Endothelial cell of umbilical vein (primary cell): ENCODE measurements at regions not wholly inside any gene's neighbourhood (a gene's known extent, or its start where the extent isn't known, plus 50 kb on each side); places are given as distances from the start of the nearest gene placed in this dataset.
A peak's percentile ranks its signal among the peaks of the same experiment; 100 is the strongest.

Source experiments
- BruUV-seq: library from RNA; stranded (reverse); fragments of 400-500 nt; replicated peaks from 2 replicates; lab custom pipeline; 2021; lab: Mats Ljungman, UMichigan
- CTCF ChIA-PET: fragments of 300-600, 350-600 bp; sonication (Branson Sonifier 250); formaldehyde crosslinking; loops from one replicate; lab custom pipeline; 2021; ENCODE audit warnings: antibody characterized with exemption, inconsistent platforms; lab: Charles Lee
- POLR2A ChIA-PET: fragments of 300-600, 350-600 bp; sonication (Branson Sonifier 250); formaldehyde crosslinking; loops from one replicate; lab custom pipeline; 2021; ENCODE audit warnings: antibody characterized with exemption, inconsistent platforms; lab: Charles Lee
- DNase-seq: peaks from one replicate; pipeline ENCODE4 v3.0.0-alpha.2; 2011; ENCODE audit warnings: low read depth, low spot score
- FAIRE-seq: peaks from 2 replicates; lab custom pipeline; 2011; peaks lifted over from hg19 to GRCh38; lab: Jason Lieb, UNC
- H2AFZ ChIP-seq: 2 replicates; pipeline ENCODE4 v1.6.0; 2012; ENCODE audit warnings: low read depth, low read length, control low read depth, inconsistent platforms
- H3K27ac ChIP-seq: 2 replicates; pipeline ENCODE4 v1.5.1; 2011; ENCODE audit warnings: low read depth, mild to moderate bottlenecking, control low read depth, low read length, moderate library complexity; ENCODE audit not compliant: insufficient read depth
- H3K27me3 ChIP-seq, 2 experiments: 2 replicates each; pipeline versions ENCODE4 v1.6.0 to v1.6.1; 2011; ENCODE audit warnings: low read length in 2 of 2, mixed read lengths in 1 of 2; ENCODE audit not compliant: control insufficient read depth in 2 of 2, insufficient read depth in 2 of 2
- H3K36me3 ChIP-seq, 2 experiments: 2 replicates in 1 of 2; 3 replicates in 1 of 2; pipeline ENCODE4 v1.5.1; 2011; ENCODE audit warnings: low read length in 2 of 2, mild to moderate bottlenecking in 1 of 2, moderate library complexity in 1 of 2; ENCODE audit not compliant: control insufficient read depth in 2 of 2, insufficient read depth in 2 of 2; ENCODE audit errors: extremely low read depth in 1 of 2
- H3K4me1 ChIP-seq: 3 replicates; pipeline ENCODE4 v1.5.1; 2011; ENCODE audit warnings: mild to moderate bottlenecking, low read length; ENCODE audit not compliant: control insufficient read depth, insufficient read depth; ENCODE audit errors: extremely low read depth
- H3K4me2 ChIP-seq: 2 replicates; pipeline ENCODE4 v1.6.1; 2011; ENCODE audit warnings: low read length, control low read depth, mixed read lengths; ENCODE audit not compliant: insufficient read depth
- H3K4me3 ChIP-seq, 3 experiments: fragments of 200-600 bp in 1 of 3; sonication (generic), shearing (Covaris generic) in 1 of 3; replicated peaks in 1 of 3; 2 replicates each; pipeline ENCODE4 v1.5.1; 2011 to 2016; ENCODE audit warnings: control low read depth in 3 of 3, low read length in 3 of 3, mild to moderate bottlenecking in 2 of 3, inconsistent platforms in 1 of 3, low read depth in 1 of 3, moderate library complexity in 1 of 3; ENCODE audit not compliant: insufficient read depth in 1 of 3
- H3K79me2 ChIP-seq: 2 replicates; pipeline ENCODE4 v1.6.0; 2012; ENCODE audit warnings: low read length, inconsistent platforms; ENCODE audit not compliant: control insufficient read depth, insufficient read depth
- H3K9ac ChIP-seq: replicated peaks from 2 replicates; pipeline ENCODE3; 2011; ENCODE audit warnings: low read length, control low read depth; ENCODE audit not compliant: insufficient read depth; ENCODE audit errors: extremely low read depth
- H3K9me1 ChIP-seq: replicated peaks from 3 replicates; pipeline ENCODE4 v1.6.0; 2011; ENCODE audit warnings: mild to moderate bottlenecking, low read length; ENCODE audit not compliant: control insufficient read depth, insufficient read depth; ENCODE audit errors: extremely low read depth
- H3K9me3 ChIP-seq: replicated peaks from 2 replicates; pipeline ENCODE4 v1.5.1; 2012; ENCODE audit warnings: low read length, inconsistent platforms; ENCODE audit not compliant: control insufficient read depth, insufficient read depth
- H4K20me1 ChIP-seq: replicated peaks from 2 replicates; pipeline ENCODE3; 2011; ENCODE audit warnings: mild to moderate bottlenecking, low read length; ENCODE audit not compliant: control insufficient read depth, insufficient read depth; ENCODE audit errors: extremely low read depth
- EZH2 ChIP-seq: IDR thresholded peaks from 2 replicates; pipeline ENCODE4 v1.6.1; 2012; ENCODE audit warnings: borderline replicate concordance, low read depth, mild to moderate bottlenecking, moderate library complexity, low read length, inconsistent platforms; ENCODE audit not compliant: severe bottlenecking
- FOS ChIP-seq: IDR thresholded peaks from 2 replicates; pipeline ENCODE4 v1.6.1; 2011; ENCODE audit warnings: mild to moderate bottlenecking, low read length, moderate library complexity, borderline replicate concordance; ENCODE audit not compliant: insufficient read depth
- GATA2 ChIP-seq: IDR thresholded peaks from 2 replicates; pipeline ENCODE4 v1.7.0; 2011; ENCODE audit warnings: low read depth, mild to moderate bottlenecking, moderate library complexity, mixed read lengths, low read length; ENCODE audit not compliant: insufficient read length, insufficient read depth
- JUN ChIP-seq: IDR thresholded peaks from 2 replicates; pipeline ENCODE4 v1.6.1; 2011; ENCODE audit warnings: borderline replicate concordance, low read depth; ENCODE audit not compliant: insufficient read length, insufficient read depth
- MYC ChIP-seq: IDR thresholded peaks from one replicate; pipeline ENCODE4 v1.6.1; 2011; ENCODE audit warnings: mild to moderate bottlenecking, low read depth, low read length
- POLR2AphosphoS5 ChIP-seq: IDR thresholded peaks from 2 replicates; pipeline ENCODE4 v1.6.1; 2012; ENCODE audit warnings: low read depth, mild to moderate bottlenecking, control low read depth, low read length, moderate library complexity; ENCODE audit not compliant: insufficient read depth
- dilution Hi-C: fragments of 300-500 bp; cut with MboI; formaldehyde crosslinking; loops from one replicate; pipeline ENCODE4 v1.15.0; 2019; ENCODE audit warnings: low sequenced_read_pairs; ENCODE audit not compliant: extremely low pct_ligation_motif_present
- intact Hi-C: fragments of 100-400 bp; cut with micrococcal nuclease; formaldehyde crosslinking; loops from one replicate; pipeline ENCODE4 v1.10.0; 2022
- TF ChIP-seq, protein P1 (sequence below), 2 donors: IDR thresholded peaks; 1 replicate in 1 of 2; 2 replicates in 1 of 2; pipeline ENCODE4 v1.5.1; 2011; ENCODE audit warnings: low read length in 2 of 2, mild to moderate bottlenecking in 2 of 2, moderate library complexity in 2 of 2, control low read depth in 1 of 2, inconsistent platforms in 1 of 2, low read depth in 1 of 2; ENCODE audit not compliant: insufficient read depth in 1 of 2; ENCODE audit errors: extremely low read depth in 1 of 2
- TF ChIP-seq, protein P2 (sequence below): IDR thresholded peaks from 2 replicates; pipeline ENCODE4 v1.6.1; 2011; ENCODE audit not compliant: insufficient read depth, insufficient read length

DNA sequence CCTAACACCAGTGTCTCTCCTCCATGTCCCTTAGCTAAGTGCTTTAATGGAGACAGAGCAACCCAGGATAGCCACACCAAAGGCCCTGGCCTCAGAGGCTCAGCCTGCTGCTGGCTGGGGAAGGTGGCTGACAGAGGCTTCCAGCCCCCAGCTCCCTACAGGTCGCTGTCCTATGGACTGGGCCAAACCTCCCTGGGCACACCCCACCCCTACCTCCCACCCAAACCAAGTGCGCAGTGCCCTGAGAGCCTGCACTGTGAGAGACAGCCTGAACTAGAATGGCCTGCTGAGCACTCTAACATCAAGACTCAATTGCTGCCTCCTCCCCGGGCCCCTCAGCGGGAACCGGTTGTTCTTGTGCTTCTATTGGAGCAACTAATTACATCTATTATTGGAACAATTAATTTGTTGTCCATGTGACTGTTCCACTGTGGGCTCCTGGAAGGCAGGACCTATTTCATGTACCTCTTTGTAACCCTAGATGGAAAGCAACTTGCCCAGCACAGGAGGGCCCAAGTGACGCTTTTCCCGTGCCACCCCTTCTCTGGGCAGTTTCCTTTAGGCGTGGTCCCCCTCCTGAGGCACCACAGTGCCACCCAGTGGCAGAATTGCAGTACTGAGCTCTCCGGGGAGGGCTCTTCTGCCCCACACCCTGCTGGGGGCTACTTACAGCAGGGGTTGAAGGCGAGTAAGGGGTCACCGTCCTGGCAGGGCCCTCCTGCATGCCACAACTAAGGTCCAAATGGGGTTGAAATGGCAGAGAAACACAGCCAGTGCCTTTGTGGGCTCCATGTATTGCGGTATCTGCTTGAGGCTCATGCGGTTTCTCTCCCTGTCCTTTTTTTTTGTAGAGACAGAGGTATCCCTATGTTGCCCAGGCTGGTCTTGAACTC lies 63.7 kb upstream of the WAPL start:
- FAIRE-seq (peak; percentile 82), DNase-seq (peak; percentile 69)
- ChIA-PET POLR2A (interaction anchor here (1.0 kb wide), 1 partner anchor 185 kb away, joined by 4 read pairs; no protein-coding TSS in a partner anchor), CTCF (interaction anchor here (0.6 to 2.8 kb wide), 57 partner anchors 9 to 1972 kb away, joined by 3 to 213 read pairs (median 4); no protein-coding TSS in a partner anchor)
- no peak overlapping the region for H3K9ac ChIP-seq
- no peak overlapping the region for H3K27ac ChIP-seq
- no peaks in the 10 kb centered on the region for H3K4me1 ChIP-seq
- no peak overlapping the region for H3K4me3 ChIP-seq
- H3K36me3 ChIP-seq = no peaks in the 10 kb centered on the region
- TF ChIP-seq, protein P1, sequence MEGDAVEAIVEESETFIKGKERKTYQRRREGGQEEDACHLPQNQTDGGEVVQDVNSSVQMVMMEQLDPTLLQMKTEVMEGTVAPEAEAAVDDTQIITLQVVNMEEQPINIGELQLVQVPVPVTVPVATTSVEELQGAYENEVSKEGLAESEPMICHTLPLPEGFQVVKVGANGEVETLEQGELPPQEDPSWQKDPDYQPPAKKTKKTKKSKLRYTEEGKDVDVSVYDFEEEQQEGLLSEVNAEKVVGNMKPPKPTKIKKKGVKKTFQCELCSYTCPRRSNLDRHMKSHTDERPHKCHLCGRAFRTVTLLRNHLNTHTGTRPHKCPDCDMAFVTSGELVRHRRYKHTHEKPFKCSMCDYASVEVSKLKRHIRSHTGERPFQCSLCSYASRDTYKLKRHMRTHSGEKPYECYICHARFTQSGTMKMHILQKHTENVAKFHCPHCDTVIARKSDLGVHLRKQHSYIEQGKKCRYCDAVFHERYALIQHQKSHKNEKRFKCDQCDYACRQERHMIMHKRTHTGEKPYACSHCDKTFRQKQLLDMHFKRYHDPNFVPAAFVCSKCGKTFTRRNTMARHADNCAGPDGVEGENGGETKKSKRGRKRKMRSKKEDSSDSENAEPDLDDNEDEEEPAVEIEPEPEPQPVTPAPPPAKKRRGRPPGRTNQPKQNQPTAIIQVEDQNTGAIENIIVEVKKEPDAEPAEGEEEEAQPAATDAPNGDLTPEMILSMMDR (IDR thresholded peaks at IDR 0.05; ENCODE audit: extremely low read depth in 1 of 2, insufficient read depth in 1 of 2, low read depth in 1 of 2, low read length in 2 of 2) = peak; percentile 88 to 90
- TF ChIP-seq FOS = no peak
- no peak for TF ChIP-seq MYC
- no peak for TF ChIP-seq JUN
- no peak for TF ChIP-seq GATA2
- TF ChIP-seq POLR2AphosphoS5 = no peak
- TF ChIP-seq, protein P2, sequence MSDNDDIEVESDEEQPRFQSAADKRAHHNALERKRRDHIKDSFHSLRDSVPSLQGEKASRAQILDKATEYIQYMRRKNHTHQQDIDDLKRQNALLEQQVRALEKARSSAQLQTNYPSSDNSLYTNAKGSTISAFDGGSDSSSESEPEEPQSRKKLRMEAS = no peak
- no peak for TF ChIP-seq EZH2
- no peak overlapping the region for H3K4me2 ChIP-seq
- peaks cover 2% of the 10 kb centered on the region in 2 experiments for H3K27me3 ChIP-seq
- H2AFZ ChIP-seq = no peak overlapping the region
- H3K9me3 ChIP-seq = no peaks in the 10 kb centered on the region
- H3K79me2 ChIP-seq = no peaks in the 10 kb centered on the region
- dilution Hi-C loops (no loop called here), intact Hi-C loops (loop anchor here (1.0 to 5.0 kb wide), 3 partner anchors 64 to 1038 kb away; partner anchors contain the start of gene WAPL)
- H4K20me1 ChIP-seq = no peaks in the 10 kb centered on the region
- no peaks in the 10 kb centered on the region for H3K9me1 ChIP-seq
- no TSS peak for BruUV-seq
